H9 (cell line): ENCODE measurements at regions not wholly inside any gene's neighbourhood (a gene's known extent, or its start where the extent isn't known, plus 50 kb on each side); places are given as distances from the start of the nearest gene placed in this dataset.

Source experiments
- DNase-seq: peaks from one replicate; pipeline ENCODE4 v3.0.0-alpha.2; 2017
- H2AFZ ChIP-seq: one replicate; pipeline ENCODE4 v1.6.1; 2013; ENCODE audit warnings: mild to moderate bottlenecking, low read length, control low read depth, moderate library complexity
- H2AK5ac ChIP-seq: 2 replicates; pipeline ENCODE4 v1.6.1; 2013; ENCODE audit warnings: low read length, control low read depth, mixed read lengths; ENCODE audit not compliant: insufficient read length
- H2BK120ac ChIP-seq: one replicate; pipeline ENCODE4 v1.6.1; 2013; ENCODE audit warnings: low read depth, mild to moderate bottlenecking, low read length, control low read depth, inconsistent platforms; ENCODE audit not compliant: poor library complexity, severe bottlenecking
- H2BK12ac ChIP-seq: 2 replicates; pipeline ENCODE4 v1.6.1; 2013; ENCODE audit warnings: low read length, control low read depth, mixed read lengths, low read depth; ENCODE audit not compliant: insufficient read length
- H2BK15ac ChIP-seq: 2 replicates; pipeline ENCODE4 v1.6.1; 2013; ENCODE audit warnings: low read depth, low read length, control low read depth
- H2BK20ac ChIP-seq: one replicate; pipeline ENCODE4 v1.6.1; 2013; ENCODE audit warnings: low read depth, mild to moderate bottlenecking, low read length, control low read depth, inconsistent platforms; ENCODE audit not compliant: poor library complexity, severe bottlenecking
- H2BK5ac ChIP-seq: 2 replicates; pipeline ENCODE4 v1.6.1; 2013; ENCODE audit warnings: low read length, control low read depth, mixed read lengths; ENCODE audit not compliant: insufficient read length
- H3K14ac ChIP-seq: 2 replicates; pipeline ENCODE4 v1.6.1; 2013; ENCODE audit warnings: low read length, control low read depth; ENCODE audit not compliant: insufficient read depth
- H3K18ac ChIP-seq: 2 replicates; pipeline ENCODE4 v1.6.1; 2013; ENCODE audit warnings: low read depth, mild to moderate bottlenecking, mixed read lengths, low read length, control low read depth; ENCODE audit not compliant: insufficient read length
- H3K23ac ChIP-seq: 2 replicates; pipeline ENCODE4 v1.6.1; 2013; ENCODE audit warnings: low read length, control low read depth, mixed read lengths, low read depth; ENCODE audit not compliant: insufficient read length
- H3K23me2 ChIP-seq: 2 replicates; pipeline ENCODE4 v1.6.1; 2013; ENCODE audit warnings: low read depth, mild to moderate bottlenecking, mixed read lengths, low read length, control low read depth; ENCODE audit not compliant: insufficient read length, poor library complexity, severe bottlenecking
- H3K27ac ChIP-seq: 2 replicates; pipeline ENCODE4 v1.5.1; 2013; ENCODE audit warnings: low read length, control low read depth, mixed read lengths, low read depth; ENCODE audit not compliant: insufficient read length
- H3K27me3 ChIP-seq: 2 replicates; pipeline ENCODE4 v1.6.1; 2013; ENCODE audit warnings: low read length, control low read depth, inconsistent platforms; ENCODE audit not compliant: insufficient read depth
- H3K4ac ChIP-seq: 2 replicates; pipeline ENCODE4 v1.6.1; 2013; ENCODE audit warnings: low read depth, mild to moderate bottlenecking, control low read depth, inconsistent platforms, low read length, moderate library complexity
- H3K4me1 ChIP-seq: 2 replicates; pipeline ENCODE4 v1.6.1; 2013; ENCODE audit warnings: low read length, control low read depth, inconsistent platforms; ENCODE audit not compliant: insufficient read depth
- H3K4me2 ChIP-seq: 2 replicates; pipeline ENCODE4 v1.6.1; 2013; ENCODE audit warnings: low read length, control low read depth, mixed read lengths; ENCODE audit not compliant: insufficient read length, insufficient read depth
- H3K56ac ChIP-seq: 2 replicates; pipeline ENCODE4 v1.6.1; 2013; ENCODE audit warnings: low read depth, mild to moderate bottlenecking, mixed read lengths, low read length, control low read depth; ENCODE audit not compliant: insufficient read length
- H3K79me1 ChIP-seq: 2 replicates; pipeline ENCODE4 v1.6.1; 2013; ENCODE audit warnings: low read depth, mild to moderate bottlenecking, moderate library complexity, low read length, control low read depth, inconsistent platforms; ENCODE audit not compliant: insufficient read depth, poor library complexity, severe bottlenecking
- H3K79me2 ChIP-seq: 2 replicates; pipeline ENCODE4 v1.6.1; 2013; ENCODE audit warnings: low read length, control low read depth, inconsistent platforms; ENCODE audit not compliant: insufficient read depth
- H3K9ac ChIP-seq: 2 replicates; pipeline ENCODE4 v1.6.1; 2013; ENCODE audit warnings: low read length, control low read depth, mixed read lengths; ENCODE audit not compliant: insufficient read length; ENCODE audit errors: extremely low read depth
- H3K9me3 ChIP-seq: one replicate; pipeline ENCODE4 v1.6.1; 2013; ENCODE audit warnings: low read depth, low read length, inconsistent platforms; ENCODE audit not compliant: control insufficient read depth
- H3T11ph ChIP-seq: one replicate; pipeline ENCODE4 v1.6.1; 2013; ENCODE audit warnings: mild to moderate bottlenecking, low read length, control low read depth, inconsistent platforms
- H4K20me1 ChIP-seq: one replicate; pipeline ENCODE4 v1.6.1; 2013; ENCODE audit not compliant: control insufficient read depth, insufficient read length, insufficient read depth
- H4K5ac ChIP-seq: 2 replicates; pipeline ENCODE4 v1.6.1; 2013; ENCODE audit warnings: low read depth, mild to moderate bottlenecking, mixed read lengths, low read length, control low read depth; ENCODE audit not compliant: insufficient read length
- H4K8ac ChIP-seq: replicated peaks from 2 replicates; pipeline ENCODE4 v1.6.1; 2013; ENCODE audit warnings: low read length, control low read depth, mixed read lengths, low read depth; ENCODE audit not compliant: insufficient read length
- H4K91ac ChIP-seq: 2 replicates; pipeline ENCODE4 v1.6.1; 2013; ENCODE audit warnings: low read depth, mild to moderate bottlenecking, moderate library complexity, mixed read lengths, low read length, control low read depth; ENCODE audit not compliant: insufficient read length
- H3K27ac Mint-ChIP-seq, 3 experiments: 2 replicates in 2 of 3; 3 replicates in 1 of 3; pipeline ENCODE4 v1.8.0; 2020 to 2021; ENCODE audit warnings: mixed read lengths in 3 of 3, mild to moderate bottlenecking in 1 of 3, moderate library complexity in 1 of 3
- H3K27me3 Mint-ChIP-seq: 2 replicates; pipeline ENCODE4 v1.8.0; 2021; ENCODE audit warnings: low read depth, mild to moderate bottlenecking, moderate library complexity, mixed read lengths
- H3K36me3 Mint-ChIP-seq, 3 experiments: 2 replicates in 2 of 3; 3 replicates in 1 of 3; pipeline ENCODE4 v1.8.0; 2020 to 2021; ENCODE audit warnings: low read depth in 3 of 3, mixed read lengths in 3 of 3; ENCODE audit not compliant: insufficient read depth in 1 of 3
- H3K4me1 Mint-ChIP-seq, 2 experiments: 2 replicates each; pipeline ENCODE4 v1.8.0; 2020; ENCODE audit warnings: mixed read lengths in 2 of 2
- H3K4me3 Mint-ChIP-seq, 2 experiments: 2 replicates in 1 of 2; 3 replicates in 1 of 2; pipeline ENCODE4 v1.8.0; 2020 to 2021; ENCODE audit warnings: mild to moderate bottlenecking in 2 of 2, mixed read lengths in 2 of 2, moderate library complexity in 1 of 2
- H3K9me3 Mint-ChIP-seq, 2 experiments: 2 replicates in 1 of 2; 3 replicates in 1 of 2; pipeline ENCODE4 v1.8.0; 2020; ENCODE audit warnings: mild to moderate bottlenecking in 2 of 2, mixed read lengths in 2 of 2, moderate library complexity in 1 of 2
- WGBS: extraction: QIAGEN DNeasy Blood & Tissue Kit; methylation state at CpG from one replicate; pipeline ENCODE4 v1.1.7; 2013; ENCODE audit warnings: missing lambda C conversion rate, low lambda C conversion rate, mixed read lengths; ENCODE audit not compliant: insufficient read length; ENCODE audit errors: extremely low coverage; 5-methylcytosine and 5-hydroxymethylcytosine counted together
- TF ChIP-seq, protein P1 (sequence below): fragments of 200-600 bp; sonication (generic); conservative IDR thresholded peaks from 3 replicates; pipeline ENCODE4 v1.8.0; 2021; ENCODE audit warnings: antibody characterized with exemption, mild to moderate bottlenecking

DNA sequence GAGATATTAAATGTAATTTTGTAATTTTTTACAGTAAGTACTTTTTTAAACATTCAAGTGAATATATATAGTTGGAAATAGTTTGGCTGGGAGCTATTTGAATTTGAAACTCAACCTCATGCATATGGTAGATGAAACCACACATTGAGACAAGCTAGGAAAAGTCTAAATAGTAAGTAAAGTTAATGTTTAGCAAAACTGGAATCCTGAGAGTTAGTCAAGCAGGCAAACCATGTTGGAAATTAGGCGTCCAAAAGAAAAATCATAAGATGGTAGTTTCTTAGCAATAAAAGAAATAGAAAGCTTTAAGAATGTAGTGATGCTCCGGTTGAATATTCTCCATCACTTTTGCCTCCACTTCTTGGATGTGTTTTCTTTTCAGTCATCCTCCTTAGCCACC lies 657.1 kb upstream of the CDH10 start:
- Histone ChIP-seq H2BK20ac (no peak overlapping the region), H4K91ac (no peak overlapping the region), H3K27me3 (no peaks in the 10 kb centered on the region), H2BK120ac (no peak overlapping the region), H4K5ac (no peak overlapping the region), H3K9ac (no peak overlapping the region), H3K18ac (no peak overlapping the region), H3K14ac (no peak overlapping the region), H3K23me2 (no peaks in the 10 kb centered on the region), H2BK12ac (no peak overlapping the region), H3K4ac (no peak overlapping the region), H3K4me1 (no peaks in the 10 kb centered on the region), H3K23ac (no peak overlapping the region), H2AFZ (no peak overlapping the region), H2AK5ac (no peak overlapping the region), H2BK15ac (no peak overlapping the region), H3K79me2 (no peaks in the 10 kb centered on the region), H3K56ac (no peak overlapping the region), H4K8ac (no peak overlapping the region), H3K79me1 (no peaks in the 10 kb centered on the region), H2BK5ac (no peak overlapping the region), H3K27ac (no peak overlapping the region), H3K9me3 (no peaks in the 10 kb centered on the region), H3K4me2 (no peak overlapping the region), H3T11ph (no peak overlapping the region), H4K20me1 (no peaks in the 10 kb centered on the region)
- DNase-seq, result no peak
- TF ChIP-seq, protein P1, sequence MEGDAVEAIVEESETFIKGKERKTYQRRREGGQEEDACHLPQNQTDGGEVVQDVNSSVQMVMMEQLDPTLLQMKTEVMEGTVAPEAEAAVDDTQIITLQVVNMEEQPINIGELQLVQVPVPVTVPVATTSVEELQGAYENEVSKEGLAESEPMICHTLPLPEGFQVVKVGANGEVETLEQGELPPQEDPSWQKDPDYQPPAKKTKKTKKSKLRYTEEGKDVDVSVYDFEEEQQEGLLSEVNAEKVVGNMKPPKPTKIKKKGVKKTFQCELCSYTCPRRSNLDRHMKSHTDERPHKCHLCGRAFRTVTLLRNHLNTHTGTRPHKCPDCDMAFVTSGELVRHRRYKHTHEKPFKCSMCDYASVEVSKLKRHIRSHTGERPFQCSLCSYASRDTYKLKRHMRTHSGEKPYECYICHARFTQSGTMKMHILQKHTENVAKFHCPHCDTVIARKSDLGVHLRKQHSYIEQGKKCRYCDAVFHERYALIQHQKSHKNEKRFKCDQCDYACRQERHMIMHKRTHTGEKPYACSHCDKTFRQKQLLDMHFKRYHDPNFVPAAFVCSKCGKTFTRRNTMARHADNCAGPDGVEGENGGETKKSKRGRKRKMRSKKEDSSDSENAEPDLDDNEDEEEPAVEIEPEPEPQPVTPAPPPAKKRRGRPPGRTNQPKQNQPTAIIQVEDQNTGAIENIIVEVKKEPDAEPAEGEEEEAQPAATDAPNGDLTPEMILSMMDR, result no peak
- no peak overlapping the region for H3K27ac Mint-ChIP-seq
- H3K9me3 Mint-ChIP-seq, result peaks cover 0 to 2% of the 10 kb centered on the region in 2 experiments; a peak in 1 of 5 replicates
- no peak overlapping the region for H3K4me3 Mint-ChIP-seq
- H3K36me3 Mint-ChIP-seq, result no peaks in the 10 kb centered on the region
- H3K4me1 Mint-ChIP-seq, result no peaks in the 10 kb centered on the region
- WGBS, result no CpG with 5 or more reads among the region's 2 CpGs
- no peaks in the 10 kb centered on the region for H3K27me3 Mint-ChIP-seq
